ENCODE measurements at regions not wholly inside any gene's neighbourhood (a gene's known extent, or its start where the extent isn't known, plus 50 kb on each side); places are given as distances from the start of the nearest gene placed in this dataset.

DNA sequence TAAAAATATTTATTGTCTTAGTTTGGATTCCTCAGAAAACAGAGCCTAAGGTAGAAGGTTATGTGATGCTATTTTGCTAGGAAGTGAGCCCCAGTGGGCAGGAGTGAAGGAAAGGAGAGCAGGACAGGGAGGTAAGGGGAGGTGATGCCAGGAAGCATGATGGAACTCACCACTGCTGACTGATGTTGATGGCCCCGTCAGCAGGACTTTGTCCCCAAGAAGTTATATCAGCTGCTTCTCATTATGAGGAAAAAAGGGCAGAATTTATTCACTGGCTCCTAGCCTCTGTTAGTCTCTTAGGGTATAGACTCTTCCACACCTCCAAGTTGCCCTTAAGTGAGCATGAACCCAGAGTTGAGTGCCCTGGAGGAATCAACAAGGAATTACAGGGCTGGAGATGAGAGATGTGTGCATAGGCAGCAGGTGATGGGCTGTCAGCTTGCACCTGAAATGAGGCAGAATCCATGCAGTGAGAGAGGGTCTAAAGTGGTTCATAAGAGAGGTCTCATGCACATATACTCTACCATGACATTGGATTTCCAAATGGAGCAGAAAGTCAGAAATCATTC lies 120.6 kb upstream of the NIPBL start (continued):
- TF ChIP-seq, protein P1, sequence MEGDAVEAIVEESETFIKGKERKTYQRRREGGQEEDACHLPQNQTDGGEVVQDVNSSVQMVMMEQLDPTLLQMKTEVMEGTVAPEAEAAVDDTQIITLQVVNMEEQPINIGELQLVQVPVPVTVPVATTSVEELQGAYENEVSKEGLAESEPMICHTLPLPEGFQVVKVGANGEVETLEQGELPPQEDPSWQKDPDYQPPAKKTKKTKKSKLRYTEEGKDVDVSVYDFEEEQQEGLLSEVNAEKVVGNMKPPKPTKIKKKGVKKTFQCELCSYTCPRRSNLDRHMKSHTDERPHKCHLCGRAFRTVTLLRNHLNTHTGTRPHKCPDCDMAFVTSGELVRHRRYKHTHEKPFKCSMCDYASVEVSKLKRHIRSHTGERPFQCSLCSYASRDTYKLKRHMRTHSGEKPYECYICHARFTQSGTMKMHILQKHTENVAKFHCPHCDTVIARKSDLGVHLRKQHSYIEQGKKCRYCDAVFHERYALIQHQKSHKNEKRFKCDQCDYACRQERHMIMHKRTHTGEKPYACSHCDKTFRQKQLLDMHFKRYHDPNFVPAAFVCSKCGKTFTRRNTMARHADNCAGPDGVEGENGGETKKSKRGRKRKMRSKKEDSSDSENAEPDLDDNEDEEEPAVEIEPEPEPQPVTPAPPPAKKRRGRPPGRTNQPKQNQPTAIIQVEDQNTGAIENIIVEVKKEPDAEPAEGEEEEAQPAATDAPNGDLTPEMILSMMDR (conservative IDR thresholded peaks at IDR 0.05; ENCODE audit: low read depth in 2 of 2), result no peak

DNA sequence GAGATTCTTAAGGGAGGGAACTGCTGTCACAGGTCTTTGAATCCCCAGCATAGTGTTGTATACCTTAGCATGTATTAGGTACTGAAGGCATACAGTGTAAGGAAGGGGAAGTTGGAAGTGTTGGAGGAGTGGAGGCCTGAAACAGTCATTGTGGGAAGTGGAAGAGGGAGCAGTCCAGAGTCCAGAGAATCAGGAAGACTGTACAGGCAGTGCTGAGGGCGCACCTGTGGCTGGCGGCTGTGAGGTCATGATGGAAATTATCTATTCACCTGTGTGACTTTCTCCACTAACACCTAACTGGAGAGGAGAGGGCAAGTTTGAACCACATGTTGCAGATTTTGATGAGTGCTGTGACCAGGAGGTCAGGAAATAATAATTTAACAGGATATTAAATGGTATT lies 119.7 kb upstream of the NIPBL start:
- H3K4me1 ChIP-seq (ENCODE audit: insufficient read depth), result no peaks in the 10 kb centered on the region
- H3K27me3 ChIP-seq (ENCODE audit: insufficient read depth), result no peaks in the 10 kb centered on the region
- no peak overlapping the region for H3K4me3 ChIP-seq
- H2AFZ ChIP-seq, result no peak overlapping the region
- TF ChIP-seq, protein P2, sequence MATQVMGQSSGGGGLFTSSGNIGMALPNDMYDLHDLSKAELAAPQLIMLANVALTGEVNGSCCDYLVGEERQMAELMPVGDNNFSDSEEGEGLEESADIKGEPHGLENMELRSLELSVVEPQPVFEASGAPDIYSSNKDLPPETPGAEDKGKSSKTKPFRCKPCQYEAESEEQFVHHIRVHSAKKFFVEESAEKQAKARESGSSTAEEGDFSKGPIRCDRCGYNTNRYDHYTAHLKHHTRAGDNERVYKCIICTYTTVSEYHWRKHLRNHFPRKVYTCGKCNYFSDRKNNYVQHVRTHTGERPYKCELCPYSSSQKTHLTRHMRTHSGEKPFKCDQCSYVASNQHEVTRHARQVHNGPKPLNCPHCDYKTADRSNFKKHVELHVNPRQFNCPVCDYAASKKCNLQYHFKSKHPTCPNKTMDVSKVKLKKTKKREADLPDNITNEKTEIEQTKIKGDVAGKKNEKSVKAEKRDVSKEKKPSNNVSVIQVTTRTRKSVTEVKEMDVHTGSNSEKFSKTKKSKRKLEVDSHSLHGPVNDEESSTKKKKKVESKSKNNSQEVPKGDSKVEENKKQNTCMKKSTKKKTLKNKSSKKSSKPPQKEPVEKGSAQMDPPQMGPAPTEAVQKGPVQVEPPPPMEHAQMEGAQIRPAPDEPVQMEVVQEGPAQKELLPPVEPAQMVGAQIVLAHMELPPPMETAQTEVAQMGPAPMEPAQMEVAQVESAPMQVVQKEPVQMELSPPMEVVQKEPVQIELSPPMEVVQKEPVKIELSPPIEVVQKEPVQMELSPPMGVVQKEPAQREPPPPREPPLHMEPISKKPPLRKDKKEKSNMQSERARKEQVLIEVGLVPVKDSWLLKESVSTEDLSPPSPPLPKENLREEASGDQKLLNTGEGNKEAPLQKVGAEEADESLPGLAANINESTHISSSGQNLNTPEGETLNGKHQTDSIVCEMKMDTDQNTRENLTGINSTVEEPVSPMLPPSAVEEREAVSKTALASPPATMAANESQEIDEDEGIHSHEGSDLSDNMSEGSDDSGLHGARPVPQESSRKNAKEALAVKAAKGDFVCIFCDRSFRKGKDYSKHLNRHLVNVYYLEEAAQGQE (IDR thresholded peaks at IDR 0.05; ENCODE audit: unreplicated experiment), result no peak
- no peak for TF ChIP-seq JUNB (IDR thresholded peaks at IDR 0.05; ENCODE audit: unreplicated experiment)
- no peak overlapping the region for H3K4me2 ChIP-seq
- no peaks in the 10 kb centered on the region for H4K20me1 ChIP-seq (replicated peaks; ENCODE audit: insufficient read depth)
- ATAC-seq, result no peak
- H3K79me2 ChIP-seq (replicated peaks; ENCODE audit: insufficient read depth), result no peaks in the 10 kb centered on the region
- no peaks in the 10 kb centered on the region for H3K9me2 ChIP-seq (ENCODE audit: insufficient read depth)
- Mint-ChIP-seq H3K36me3 (ENCODE audit: low read depth) (no peaks in the 10 kb centered on the region), H3K9me3 (no peaks in the 10 kb centered on the region), H3K27me3 (ENCODE audit: insufficient read depth, low read depth, poor library complexity) (no peaks in the 10 kb centered on the region), H3K4me1 (peaks cover 8% of the 10 kb centered on the region; the same call in 2 of the 3 replicates), H3K27ac (no peak overlapping the region), H3K4me3 (no peak overlapping the region)
- no peaks in the 10 kb centered on the region for H3F3A ChIP-seq (replicated peaks; ENCODE audit: low read depth)
- no peaks in the 10 kb centered on the region for H3K36me3 ChIP-seq (ENCODE audit: insufficient read depth)
- H3K27ac ChIP-seq (ENCODE audit: low read depth), result no peak overlapping the region
- DNase-seq (ENCODE audit: low spot score), result no peak

DNA sequence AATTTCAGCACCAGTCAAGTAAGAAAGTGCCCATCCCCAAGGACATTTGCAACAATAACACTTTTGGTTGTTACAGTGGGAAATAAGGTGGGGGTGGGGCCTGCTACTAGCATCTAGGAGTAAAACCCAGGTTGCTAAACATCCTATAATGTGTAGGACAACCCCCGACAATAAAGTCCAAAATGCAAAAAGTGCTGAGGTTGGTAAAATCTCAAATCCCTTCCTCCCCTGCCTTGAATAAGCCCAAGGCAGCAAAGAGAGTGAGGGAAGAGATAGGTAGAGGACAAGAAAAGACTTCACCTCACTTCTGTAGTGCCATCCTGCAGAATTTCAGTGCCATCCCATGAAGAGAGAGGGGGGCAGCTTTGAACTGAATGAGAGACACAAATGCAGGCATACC lies 117.5 kb upstream of the NIPBL start:
- no peaks in the 10 kb centered on the region for H3K9me2 ChIP-seq (ENCODE audit: insufficient read depth)
- no peaks in the 10 kb centered on the region for H3K36me3 ChIP-seq (ENCODE audit: insufficient read depth)
- no peaks in the 10 kb centered on the region for H3K36me3 Mint-ChIP-seq (ENCODE audit: low read depth)
- H3K4me3 Mint-ChIP-seq, result no peak overlapping the region
- H3K4me1 Mint-ChIP-seq, result peaks cover 6% of the 10 kb centered on the region; the same call in 2 of the 3 replicates
- no peaks in the 10 kb centered on the region for H3K27me3 ChIP-seq (ENCODE audit: insufficient read depth)
- TF ChIP-seq STAT1 (IDR thresholded peaks at IDR 0.05; ENCODE audit: unreplicated experiment), result no peak
- DNase-seq (ENCODE audit: low spot score) (no peak), ATAC-seq (no peak)
- H3K4me2 ChIP-seq, result no peak overlapping the region
- no peaks in the 10 kb centered on the region for H3K9me3 Mint-ChIP-seq
- H3F3A ChIP-seq (replicated peaks; ENCODE audit: low read depth), result no peaks in the 10 kb centered on the region
- H3K4me1 ChIP-seq (ENCODE audit: insufficient read depth), result no peaks in the 10 kb centered on the region
- H4K20me1 ChIP-seq (replicated peaks; ENCODE audit: insufficient read depth), result no peaks in the 10 kb centered on the region
- no peaks in the 10 kb centered on the region for H3K79me2 ChIP-seq (replicated peaks; ENCODE audit: insufficient read depth)
- H3K27me3 Mint-ChIP-seq (ENCODE audit: insufficient read depth, low read depth, poor library complexity), result no peaks in the 10 kb centered on the region
- H3K4me3 ChIP-seq, result no peak overlapping the region
- no peak overlapping the region for H2AFZ ChIP-seq
- no peak overlapping the region for H3K27ac Mint-ChIP-seq
- H3K27ac ChIP-seq (ENCODE audit: low read depth), result no peak overlapping the region
